ENCODE measurements at regions not wholly inside any gene's neighbourhood (a gene's known extent, or its start where the extent isn't known, plus 50 kb on each side); places are given as distances from the start of the nearest gene placed in this dataset.

DNA sequence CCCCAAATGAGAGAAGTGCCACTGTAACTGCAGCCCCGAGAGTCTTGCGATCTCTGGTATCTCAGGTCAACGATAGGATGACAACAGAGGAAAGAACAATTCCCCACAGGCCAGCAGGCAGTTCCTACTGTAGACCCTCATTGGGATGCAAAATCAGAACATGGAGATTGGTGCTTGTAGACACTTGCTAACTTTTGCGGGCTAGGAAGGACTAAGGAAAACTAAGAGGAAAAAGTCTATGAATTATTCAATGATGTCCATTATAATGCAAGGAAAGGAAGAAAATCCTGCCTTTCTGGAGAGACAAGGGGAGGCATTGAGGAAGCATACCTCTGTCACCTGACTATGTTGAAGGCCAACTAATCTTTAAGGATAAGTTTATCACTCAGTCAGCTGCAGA is 51.9 kb upstream of the CWC22 start:
- no peak for TF ChIP-seq POLR2A (IDR thresholded peaks at IDR 0.05)
- no peak for TF ChIP-seq CTCF (IDR thresholded peaks at IDR 0.05)
